ENCODE measurements at regions not wholly inside any gene's neighbourhood (a gene's known extent, or its start where the extent isn't known, plus 50 kb on each side); places are given as distances from the start of the nearest gene placed in this dataset.

DNA sequence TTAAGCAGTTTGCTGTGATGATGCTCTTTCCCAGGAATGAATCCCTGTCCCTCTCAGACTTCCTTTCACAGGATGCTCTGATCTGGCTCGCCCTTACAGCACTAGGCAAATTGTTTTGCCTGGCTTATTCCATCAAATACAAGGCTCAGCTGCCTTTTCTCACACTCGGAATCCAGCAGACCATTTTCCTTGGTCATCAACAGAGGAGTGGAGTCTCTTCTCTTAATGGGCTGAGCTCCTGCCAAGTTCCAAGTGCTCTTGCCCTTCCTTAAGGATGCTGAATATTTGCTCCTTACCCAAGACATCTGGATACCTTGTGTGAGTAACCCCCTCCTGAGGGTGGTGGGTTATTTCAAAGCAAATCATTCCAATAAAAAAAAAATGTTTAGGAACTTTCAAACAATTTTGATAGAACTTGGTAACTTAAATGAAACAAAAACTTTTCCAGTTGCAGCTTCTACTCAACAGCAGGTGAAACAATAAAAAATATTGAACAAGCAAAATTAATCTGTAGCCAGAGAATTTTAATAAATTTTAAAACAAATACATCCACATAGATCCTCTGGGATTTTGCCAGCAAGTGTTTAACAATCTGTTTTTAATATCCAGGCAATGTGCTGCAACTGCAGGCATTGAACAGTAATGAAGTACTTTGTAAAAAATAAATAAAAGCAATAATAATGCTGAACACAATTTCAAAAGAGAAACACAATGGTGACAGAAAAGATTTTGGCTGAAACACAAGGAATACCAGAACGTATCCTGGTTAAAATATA lies 264.0 kb upstream of the FAR2 start:
- no peak for DNase-seq

DNA sequence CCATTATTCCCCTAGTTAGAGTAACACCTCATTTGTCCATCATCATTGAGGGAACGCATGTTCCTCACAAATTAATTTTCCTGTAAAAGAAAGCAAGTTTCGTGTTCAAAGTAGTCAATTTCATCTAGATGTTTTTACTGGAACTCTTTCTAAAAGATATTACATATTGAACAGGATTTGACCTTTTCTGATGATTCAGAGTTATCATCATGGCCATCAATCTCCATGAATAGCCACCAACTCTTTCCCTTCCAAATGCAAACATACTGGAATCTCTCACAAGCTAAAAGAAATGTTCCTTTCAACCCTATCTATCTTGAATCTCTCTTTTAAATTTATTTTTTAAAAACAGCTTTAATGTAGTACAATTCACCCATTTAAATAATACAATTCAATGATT lies 263.1 kb upstream of the FAR2 start:
- no peak for DNase-seq

DNA sequence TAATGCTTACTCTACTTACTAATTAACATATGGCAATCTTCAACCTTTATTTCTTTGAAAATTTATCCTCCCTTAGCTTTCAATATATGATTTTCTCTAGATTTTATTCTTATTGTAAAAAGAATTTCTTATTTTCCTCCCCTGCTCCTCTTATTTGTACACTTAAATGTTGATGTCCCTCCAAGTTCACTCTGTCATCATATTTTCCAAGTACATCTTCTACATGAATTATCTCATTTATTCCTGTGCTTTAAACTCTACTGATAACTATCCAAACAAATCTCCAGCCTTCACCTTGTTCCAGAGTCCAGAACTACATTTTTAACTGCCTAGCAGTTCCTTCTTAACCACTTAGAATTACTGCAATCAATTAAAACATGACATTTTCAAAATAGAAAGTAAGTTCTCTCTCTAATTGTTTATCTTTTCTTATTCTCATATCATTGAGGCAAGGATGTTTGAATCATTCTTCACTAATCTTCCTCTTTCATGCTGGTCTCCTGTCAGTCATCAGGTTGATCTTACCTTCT lies 261.6 kb upstream of the FAR2 start:
- DNase-seq = no peak

DNA sequence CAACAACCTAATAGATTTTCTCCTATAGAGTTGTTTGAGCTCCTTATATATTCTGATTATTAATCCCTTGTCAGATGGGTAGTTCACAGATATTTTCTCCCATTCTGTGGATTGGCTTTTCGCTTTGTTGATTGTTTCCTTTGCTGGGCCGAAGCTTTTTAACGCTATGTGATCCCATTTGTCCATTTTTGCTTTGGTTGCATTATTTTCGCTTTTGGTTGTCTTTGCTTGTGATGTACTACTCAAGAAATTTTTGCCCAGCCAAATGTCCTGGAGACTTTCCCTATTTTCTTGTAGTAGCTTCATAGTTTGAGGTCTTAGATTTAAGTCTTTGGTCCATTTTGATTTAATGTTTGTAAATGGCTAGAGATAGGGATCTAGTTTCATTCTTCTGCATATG lies 258.4 kb upstream of the FAR2 start:
- no peak for DNase-seq

DNA sequence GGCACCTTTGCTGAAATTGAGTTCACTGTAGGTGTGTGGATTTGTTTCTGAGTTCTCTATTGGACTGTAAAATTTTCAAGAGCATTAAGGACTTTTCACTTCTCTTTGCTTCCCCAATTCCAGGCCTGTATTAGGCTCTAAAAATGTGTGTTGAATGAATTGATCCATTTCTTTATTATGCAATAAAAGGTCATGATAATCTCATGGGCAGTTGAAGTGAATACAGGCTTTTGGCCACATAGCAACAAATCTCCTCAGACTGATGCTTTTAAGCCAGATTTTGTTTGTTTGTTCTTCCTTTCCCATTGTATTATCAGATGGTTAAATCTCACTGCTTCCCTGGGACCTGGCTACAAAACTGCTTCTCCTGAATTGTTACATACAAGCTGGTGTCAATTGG lies 258.0 kb upstream of the FAR2 start:
- DNase-seq = no peak

DNA sequence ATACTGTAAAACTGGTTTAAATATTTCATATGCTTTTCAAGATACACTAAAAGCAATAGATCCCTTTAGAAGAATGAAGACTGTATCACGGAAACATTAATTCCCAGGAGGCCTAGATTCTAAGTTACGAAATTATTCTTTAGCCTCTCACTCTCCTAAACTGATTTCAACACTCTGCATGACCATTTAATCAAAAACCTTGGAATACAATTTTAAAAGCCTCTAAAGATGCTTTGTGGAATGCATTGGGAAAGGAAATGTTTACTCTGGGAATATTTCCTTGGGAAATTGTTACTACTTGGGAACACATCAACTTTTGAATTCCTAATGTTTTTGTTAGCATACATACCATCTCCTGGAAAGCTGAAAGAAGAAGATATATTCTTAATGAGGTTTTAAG lies 255.7 kb upstream of the FAR2 start:
- no peak for DNase-seq

DNA sequence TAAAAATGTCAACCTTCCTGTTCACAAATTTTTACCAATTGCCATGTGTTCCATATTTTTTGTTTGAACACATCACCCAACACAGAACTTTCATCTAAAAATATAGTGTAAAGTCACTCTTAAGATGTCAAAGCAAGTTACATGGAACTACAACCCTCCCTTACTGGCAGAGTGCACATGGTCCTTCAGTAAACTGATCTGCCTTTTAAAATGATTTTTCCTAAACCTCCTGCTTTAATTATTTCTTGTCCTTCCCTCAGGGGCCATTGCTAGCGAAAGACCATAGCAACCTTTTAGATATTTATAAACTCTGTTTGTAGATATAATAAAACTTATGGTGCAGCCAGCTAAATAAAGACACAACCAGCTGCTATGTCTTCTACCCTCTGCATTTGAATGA lies 255.2 kb upstream of the FAR2 start:
- DNase-seq = no peak

DNA sequence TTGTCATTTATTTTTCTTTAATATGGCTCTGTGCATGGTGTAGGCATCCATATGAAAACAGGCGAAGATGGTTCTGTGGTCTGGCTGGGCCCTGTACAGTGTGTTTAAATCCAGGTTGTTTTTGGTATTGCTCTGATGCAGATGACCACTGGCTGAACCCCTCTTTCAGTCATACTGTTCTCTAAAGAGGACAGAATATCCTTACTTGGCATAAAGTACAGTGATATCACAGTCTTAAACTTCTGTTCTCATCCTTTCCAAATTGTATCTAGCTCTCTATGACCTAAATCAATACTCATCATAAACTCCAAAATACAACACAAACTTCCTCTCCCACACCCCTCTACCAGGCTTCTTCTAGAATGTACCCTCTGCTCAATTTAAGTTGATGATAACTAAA lies 252.7 kb upstream of the FAR2 start:
- DNase-seq = no peak

DNA sequence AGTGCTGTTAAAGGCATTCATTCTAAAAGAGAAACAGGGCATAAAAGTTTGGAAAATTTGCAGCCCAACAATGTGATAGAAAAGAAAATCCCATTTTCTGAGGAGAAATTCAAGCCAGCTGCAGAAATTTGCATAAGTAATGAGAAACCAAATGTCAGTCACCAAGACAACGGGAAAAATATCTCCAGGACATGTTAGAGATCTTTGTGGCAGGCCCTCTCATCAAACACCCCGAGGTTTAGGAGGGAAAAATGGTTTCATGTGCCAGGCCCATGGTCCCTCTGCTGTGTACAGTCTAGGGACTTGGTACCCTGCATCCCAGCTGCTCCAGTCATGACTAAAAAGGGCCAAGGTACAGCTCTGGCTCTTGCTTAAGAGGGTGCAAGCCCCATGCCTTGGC lies 251.0 kb upstream of the FAR2 start:
- DNase-seq = no peak

DNA sequence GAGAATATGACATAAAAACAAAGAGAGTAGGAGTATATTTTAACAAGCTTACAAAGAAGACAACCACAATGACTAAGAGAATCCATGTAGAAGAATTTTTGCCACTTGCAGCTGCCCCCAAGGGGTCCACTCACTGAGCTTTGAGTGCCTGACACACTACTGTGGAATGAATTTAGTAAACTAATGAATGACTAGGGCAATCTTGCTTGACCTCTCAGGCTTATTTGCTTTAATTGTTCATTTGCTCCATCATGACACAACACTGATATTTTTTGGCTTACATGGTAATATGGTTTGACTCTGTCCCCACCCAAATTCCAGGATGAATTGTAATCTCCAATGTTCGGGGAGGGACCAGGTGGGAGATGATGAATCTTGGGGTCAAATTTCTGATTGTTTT lies 249.1 kb upstream of the FAR2 start:
- DNase-seq = no peak

DNA sequence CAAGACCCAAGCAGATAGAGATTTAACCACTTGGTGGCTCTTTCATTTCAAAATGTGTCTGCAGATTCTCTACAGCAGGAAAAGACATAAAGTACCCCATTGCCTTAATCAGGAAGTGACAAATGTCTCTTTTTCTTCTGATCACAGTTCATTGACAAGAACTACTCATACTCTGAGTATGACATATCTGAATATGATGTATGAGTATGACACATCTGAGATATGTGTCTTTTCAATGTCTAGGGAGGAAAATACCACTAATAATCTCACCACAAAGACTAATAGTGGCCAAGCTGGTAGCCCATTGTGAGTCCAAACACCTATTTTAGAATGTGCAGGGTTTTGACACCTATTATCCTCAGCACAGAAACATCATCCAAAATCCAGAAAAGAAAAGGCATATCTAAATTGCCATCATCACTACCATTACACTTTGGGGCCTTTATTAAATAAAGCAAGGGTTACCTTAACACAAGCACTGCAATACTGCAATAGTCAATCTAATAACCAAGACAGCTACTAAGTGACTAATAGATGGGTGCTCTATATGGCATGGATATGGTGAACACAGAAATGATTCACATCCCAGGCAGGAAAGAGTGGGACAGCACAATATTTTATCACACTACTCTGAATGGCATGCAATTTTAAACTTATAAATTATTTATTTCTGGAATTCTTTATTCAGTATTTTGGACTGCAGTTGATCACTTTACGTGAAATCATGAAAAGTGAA lies 243.7 kb upstream of the FAR2 start:
- no peak for DNase-seq

DNA sequence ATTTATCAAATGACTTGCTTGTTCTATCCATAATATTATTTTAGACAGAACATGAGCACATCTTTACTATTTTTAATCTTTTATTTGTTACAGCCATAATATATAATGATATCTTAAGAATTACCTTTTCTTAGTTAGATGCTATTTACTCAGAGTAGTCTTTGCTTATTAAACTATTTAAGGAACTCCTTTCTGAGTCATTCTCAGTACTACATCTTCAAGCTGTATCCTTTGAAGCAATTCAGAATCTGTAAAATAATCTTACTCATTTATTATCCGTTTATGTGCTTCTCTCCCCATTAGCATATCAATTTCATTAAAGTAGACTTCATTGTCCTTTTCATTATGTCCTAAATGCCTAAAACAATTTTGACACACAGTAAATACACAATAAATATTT lies 240.4 kb upstream of the FAR2 start:
- no peak for DNase-seq

DNA sequence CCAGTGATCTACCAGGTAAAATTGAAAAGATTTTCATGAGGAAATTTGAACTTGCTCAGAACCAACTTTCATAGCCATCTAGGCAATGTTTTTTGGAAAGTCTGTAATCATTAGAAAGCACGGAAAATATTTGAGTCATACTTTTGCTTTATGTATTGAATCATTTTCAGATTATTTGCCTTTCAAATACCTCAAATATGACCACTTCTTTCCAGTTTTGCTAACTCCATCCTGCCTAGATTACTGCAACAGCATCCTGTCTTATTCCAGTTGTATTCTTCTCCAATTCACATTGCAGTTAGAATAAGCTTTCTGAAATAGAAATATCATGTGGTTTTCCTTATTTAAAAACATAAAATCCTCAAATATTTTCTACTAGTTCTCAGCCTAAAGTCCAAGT lies 239.8 kb upstream of the FAR2 start:
- no peak for DNase-seq

DNA sequence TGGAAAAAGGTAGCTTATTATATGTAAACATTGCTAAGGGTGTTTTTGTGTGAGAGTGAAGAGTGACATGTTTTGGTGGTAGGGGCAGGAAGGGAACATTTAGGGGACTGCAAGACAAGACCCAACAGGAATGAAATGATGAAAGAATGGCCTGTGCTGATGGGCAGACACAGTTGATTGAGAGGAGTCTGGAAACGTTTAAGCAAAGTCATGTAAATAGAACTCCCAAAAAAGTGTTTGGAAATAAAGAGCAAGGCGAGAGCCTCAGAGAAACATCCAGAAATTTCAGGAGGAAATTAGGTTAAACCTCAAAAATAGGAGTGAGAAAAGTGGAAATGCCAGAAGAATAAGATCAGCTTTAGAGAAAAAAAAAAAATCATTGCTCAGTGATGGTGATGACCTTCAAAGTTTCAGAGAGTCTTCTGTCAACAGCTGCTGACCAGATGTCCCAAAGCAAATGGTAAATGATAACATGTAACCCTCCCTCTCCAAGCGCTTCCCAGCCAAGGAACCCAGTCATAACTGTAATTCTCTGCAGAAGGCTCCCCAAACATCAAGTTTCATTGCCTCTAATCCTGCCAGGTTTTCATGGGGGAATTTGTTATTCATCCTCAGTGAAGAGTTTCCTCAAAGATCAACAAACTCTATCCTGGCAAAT lies 223.2 kb upstream of the FAR2 start:
- no peak for DNase-seq

DNA sequence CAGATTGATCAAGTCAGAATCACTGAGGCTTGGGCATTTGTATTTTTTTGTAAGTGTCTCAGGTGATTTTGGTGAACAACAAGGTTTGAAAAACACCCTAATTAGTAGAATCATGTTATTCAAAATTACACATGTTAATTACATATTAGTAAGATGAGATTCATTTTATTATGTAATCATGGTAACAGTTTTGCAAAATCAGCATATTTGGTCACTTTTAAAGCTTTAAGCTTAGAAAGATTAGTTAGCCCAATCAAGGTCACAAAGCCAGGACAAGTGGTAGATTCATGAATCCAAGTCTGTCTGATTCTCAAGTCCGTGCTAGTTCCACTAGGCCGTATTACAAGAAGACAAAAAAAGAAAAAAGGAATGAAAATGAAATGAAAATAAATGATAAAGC lies 218.4 kb upstream of the FAR2 start:
- no peak for DNase-seq

DNA sequence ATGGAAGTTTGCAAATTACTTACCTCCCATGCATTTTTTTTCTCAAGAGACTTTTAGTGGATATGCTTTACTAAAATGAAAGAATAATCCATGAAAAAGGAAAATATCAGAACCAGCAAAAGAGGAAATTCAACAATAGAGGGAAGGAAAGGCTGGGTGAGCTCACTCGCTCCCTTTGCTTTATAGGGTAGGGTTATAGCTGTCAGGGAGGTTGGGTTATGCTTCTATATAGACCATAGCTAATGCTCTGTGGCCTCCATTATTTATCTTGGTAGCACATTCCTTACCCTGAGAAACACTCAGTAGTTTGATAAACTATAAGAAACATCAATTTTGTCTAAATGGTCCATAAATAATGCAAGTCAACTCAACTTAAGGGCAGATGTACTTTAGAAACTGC lies 215.9 kb upstream of the FAR2 start:
- DNase-seq = no peak

DNA sequence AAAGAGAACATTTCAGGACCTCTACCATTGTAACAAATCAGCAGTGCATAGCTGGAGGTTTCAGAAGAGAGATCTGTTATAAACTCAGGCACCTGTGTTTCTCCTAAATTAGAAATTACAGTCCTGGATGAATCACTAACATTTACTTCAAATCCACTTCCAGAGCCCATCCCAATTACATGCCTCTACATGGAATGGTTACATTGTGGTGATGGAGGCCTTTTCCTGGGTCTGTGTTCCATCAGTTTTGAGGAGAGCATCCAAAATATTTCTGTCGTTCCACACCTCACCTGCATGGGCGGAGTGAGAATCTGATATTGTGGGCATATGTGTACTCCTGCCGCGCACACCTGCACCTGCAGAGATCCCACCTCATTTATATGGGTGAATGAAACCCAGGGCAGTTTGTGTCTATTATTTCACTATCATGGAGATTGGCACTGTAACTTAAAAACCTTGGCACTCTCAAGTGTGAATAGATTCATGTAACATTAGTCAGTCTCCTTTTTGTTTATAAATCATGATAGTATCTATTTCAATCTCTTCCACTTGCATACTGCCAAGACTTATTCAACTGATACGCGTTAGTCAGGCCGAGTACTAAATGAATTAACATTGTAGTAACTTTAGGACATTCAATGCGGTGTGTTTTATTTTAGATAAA lies 215.1 kb upstream of the FAR2 start:
- DNase-seq = no peak

DNA sequence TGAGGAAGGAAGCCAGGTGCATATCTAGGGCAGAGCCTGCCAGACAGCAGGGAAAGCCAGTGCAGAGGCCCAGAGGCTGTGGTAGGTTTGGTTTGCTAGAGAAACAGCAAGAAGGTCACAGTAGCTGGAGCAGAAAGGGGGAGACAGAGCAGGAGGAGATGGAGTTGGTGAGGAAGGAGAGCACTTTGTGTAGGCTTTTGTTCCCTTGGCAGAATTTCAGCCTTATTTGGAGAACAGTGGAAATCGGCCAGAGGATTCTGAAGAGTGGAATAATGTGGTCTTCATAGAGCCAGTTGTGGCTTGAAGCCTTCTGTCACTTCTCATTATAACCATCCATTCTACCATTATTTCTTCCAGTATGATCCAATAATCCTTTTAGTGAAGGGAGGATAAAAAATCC lies 212.9 kb upstream of the FAR2 start:
- no peak for DNase-seq

DNA sequence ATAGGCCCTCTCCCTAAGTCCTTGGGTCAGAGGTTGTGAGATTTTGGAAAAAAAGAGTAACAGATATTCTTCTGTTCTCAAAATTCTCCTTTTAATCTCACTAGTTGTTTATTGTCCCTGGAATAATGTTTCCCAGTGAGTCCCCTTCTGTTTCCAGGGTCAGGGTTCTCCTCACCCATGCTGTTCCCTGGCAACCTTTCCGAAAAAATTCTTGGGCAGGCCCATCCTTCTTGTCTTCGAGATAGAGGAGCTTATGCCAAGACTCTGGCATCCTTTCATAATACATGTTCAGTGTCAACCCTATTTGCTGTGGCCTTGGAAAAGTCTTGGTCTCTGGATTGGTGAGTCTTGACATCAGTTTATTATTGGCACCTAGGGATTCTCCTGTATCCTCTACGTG lies 212.4 kb upstream of the FAR2 start:
- DNase-seq = no peak

DNA sequence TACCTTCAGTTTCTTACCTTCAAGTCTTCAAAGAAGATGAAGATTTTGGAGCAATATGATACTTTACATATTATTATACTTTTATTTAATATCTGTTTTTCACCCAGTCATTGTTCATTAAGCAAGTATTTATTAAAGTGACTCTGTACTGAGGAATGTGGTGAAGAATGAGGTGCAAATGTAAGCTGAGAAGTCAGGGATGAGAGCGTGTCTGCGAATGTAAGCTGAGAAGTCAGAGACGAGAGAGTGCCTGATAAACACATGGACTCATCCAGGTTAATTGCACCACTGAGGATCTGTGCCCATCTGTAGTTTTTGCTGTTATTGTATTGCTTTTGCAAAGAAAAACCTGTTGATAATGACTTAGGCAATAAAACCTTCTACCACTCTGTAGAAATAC lies 211.9 kb upstream of the FAR2 start:
- no peak for DNase-seq

DNA sequence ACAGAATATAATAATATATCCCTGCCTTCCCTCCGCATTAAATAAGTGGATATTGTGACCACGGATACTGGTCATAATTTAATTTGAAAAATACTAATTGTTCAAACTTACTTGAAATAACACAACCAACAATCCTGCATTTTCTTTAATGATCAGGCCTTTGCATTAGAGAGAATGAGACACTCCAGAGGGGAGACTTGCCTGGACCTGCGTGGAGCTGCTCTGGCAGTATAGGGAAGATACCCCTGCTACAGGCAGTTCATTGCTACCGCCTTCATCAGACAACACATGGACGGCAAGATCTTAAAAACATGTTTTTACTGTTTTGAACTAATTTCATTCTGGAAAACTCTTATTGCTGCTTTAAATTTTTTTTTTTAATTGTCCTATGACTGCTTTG lies 211.0 kb upstream of the FAR2 start:
- DNase-seq = no peak

DNA sequence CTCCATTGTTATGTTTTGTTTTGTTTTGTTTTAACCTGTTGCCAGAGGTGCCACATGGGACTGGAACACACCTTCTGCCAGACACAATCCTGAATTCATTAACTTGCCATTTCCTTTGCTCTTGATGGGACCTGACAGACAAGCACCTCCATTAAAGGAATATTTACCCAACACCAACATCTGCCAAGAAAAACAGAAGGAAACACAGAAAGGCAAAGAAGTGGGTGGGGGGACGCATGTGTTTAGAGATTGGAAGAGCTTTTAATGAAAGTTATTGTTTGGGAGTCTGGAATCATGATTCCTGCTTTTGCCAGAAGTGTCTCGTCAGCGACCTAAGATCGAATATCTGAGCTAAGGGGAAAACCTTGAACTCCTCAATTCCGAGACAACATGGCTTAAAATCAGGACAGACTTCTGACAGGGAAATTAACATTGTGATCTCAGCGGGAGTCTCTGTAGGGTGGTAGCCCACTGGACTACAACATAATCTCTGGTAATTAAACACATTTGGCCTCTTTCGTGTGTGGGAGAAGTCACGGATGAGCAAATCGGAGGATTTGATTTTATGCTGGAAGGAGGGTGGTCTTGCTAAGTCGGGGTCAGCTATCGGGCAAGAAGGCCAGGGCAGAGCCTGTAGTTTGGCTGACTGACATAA lies 210.4 kb upstream of the FAR2 start:
- no peak for DNase-seq

DNA sequence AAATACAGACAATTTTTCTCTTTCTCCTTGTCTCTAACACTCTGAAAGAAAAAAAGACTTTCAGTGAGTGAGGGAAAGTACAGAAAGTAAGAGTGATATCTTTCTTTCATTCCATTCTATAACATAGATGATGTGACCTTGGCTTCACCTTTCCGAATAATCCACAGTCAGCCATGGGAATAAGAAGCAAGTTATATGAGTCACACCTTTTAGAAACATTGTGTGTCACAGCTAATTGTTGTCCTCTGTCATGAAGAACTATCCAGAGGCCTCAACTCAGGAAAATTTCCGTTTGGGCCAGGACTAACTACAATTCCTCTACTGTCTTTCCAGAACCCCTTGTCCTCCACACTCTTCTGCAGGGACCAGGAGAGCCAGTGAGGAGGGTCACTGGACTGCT lies 209.7 kb upstream of the FAR2 start:
- no peak for DNase-seq
